ENCODE measurements at regions not wholly inside any gene's neighbourhood (a gene's known extent, or its start where the extent isn't known, plus 50 kb on each side); places are given as distances from the start of the nearest gene placed in this dataset.

DNA sequence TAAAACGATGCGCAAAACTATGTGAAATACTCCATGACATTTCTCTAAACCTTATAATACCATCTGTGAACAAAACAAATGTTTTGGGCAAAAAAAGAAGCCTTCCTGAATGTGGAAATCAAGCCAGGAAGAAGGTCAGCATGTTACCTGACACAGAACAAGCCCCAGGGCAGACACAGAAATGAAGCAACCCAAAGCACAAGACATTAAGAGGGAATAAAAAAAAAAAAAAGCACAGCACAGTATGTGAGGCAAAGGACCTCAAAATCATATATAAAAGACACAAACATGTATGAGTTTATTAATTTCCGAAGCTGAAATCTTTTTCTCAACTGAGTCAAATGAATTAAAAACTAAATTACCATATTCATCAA lies 161.8 kb downstream of the SKIDA1 start:
- TF ChIP-seq, protein P1, sequence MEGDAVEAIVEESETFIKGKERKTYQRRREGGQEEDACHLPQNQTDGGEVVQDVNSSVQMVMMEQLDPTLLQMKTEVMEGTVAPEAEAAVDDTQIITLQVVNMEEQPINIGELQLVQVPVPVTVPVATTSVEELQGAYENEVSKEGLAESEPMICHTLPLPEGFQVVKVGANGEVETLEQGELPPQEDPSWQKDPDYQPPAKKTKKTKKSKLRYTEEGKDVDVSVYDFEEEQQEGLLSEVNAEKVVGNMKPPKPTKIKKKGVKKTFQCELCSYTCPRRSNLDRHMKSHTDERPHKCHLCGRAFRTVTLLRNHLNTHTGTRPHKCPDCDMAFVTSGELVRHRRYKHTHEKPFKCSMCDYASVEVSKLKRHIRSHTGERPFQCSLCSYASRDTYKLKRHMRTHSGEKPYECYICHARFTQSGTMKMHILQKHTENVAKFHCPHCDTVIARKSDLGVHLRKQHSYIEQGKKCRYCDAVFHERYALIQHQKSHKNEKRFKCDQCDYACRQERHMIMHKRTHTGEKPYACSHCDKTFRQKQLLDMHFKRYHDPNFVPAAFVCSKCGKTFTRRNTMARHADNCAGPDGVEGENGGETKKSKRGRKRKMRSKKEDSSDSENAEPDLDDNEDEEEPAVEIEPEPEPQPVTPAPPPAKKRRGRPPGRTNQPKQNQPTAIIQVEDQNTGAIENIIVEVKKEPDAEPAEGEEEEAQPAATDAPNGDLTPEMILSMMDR (conservative IDR thresholded peaks at IDR 0.05 in 1 of 2, IDR thresholded peaks at IDR 0.05 in 1 of 2; ENCODE audit: low read depth in 1 of 2, low read length in 2 of 2), result no peak
- TF ChIP-seq EZH2 (IDR thresholded peaks at IDR 0.05; ENCODE audit: low read length, missing control alignments), result no peak
